OCI-LY7 (cell line): ENCODE measurements at regions not wholly inside any gene's neighbourhood (a gene's known extent, or its start where the extent isn't known, plus 50 kb on each side); places are given as distances from the start of the nearest gene placed in this dataset.

Experiments
- CTCF ChIP-seq: fragments of 200-600 bp; sonication (generic); conservative IDR thresholded peaks from 2 replicates; pipeline ENCODE4 v1.5.1; 2014; ENCODE audit warnings: mild to moderate bottlenecking, antibody characterized with exemption, low read length, moderate library complexity, mixed read lengths
- EZH2phosphoT487 ChIP-seq: fragments of 200-600 bp; sonication (generic); IDR thresholded peaks from 2 replicates; pipeline ENCODE4 v1.6.1; 2018; ENCODE audit warnings: low read depth, borderline replicate concordance, mild to moderate bottlenecking, mixed run types, antibody characterized with exemption, low read length, moderate library complexity, mixed read lengths

GRCh38 chr2:223537651-223538601, 64.2 kb downstream of the SCG2 start:
- TF ChIP-seq CTCF (no peak), EZH2phosphoT487 (no peak)
